OCI-LY7 (cell line): ENCODE measurements at regions not wholly inside any gene's neighbourhood (a gene's known extent, or its start where the extent isn't known, plus 50 kb on each side); places are given as distances from the start of the nearest gene placed in this dataset.

Experiments used
- BruUV-seq: library from RNA; stranded (reverse); fragments of 400-500 nt; replicated peaks from 2 replicates; lab custom pipeline; 2021; lab: Mats Ljungman, UMichigan
- CTCF ChIA-PET: fragments of 300-600 bp; sonication (Branson Sonifier 250); formaldehyde crosslinking; loops from one replicate; lab custom pipeline; 2022; ENCODE audit warnings: antibody characterized with exemption; ENCODE audit not compliant: unreplicated experiment; lab: Charles Lee
- POLR2A ChIA-PET: fragments of 300-600 bp; sonication (Branson Sonifier 250); formaldehyde crosslinking; loops from one replicate; lab custom pipeline; 2022; ENCODE audit warnings: antibody characterized with exemption; lab: Charles Lee
- DNase-seq: peaks from one replicate; pipeline ENCODE4 v3.0.0-alpha.2; 2015; ENCODE audit warnings: low spot score
- H2AFZ ChIP-seq: fragments of 200-600 bp; sonication (generic), shearing (Covaris generic); 2 replicates; pipeline ENCODE4 v1.6.1; 2014; ENCODE audit warnings: mild to moderate bottlenecking, antibody characterized with exemption, low read length, moderate library complexity
- H3K27ac ChIP-seq: fragments of 200-600 bp; sonication (generic); 2 replicates; pipeline ENCODE4 v1.5.1; 2014; ENCODE audit warnings: mixed run types, low read depth, mild to moderate bottlenecking, moderate library complexity, low read length, inconsistent platforms; ENCODE audit not compliant: poor library complexity, severe bottlenecking
- H3K36me3 ChIP-seq: fragments of 200-600 bp; sonication (generic); 2 replicates; pipeline ENCODE4 v1.6.1; 2014; ENCODE audit warnings: mild to moderate bottlenecking, antibody characterized with exemption, low read length, moderate library complexity, mixed read lengths; ENCODE audit not compliant: insufficient read depth
- H3K4me1 ChIP-seq: fragments of 200-600 bp; sonication (generic); 2 replicates; pipeline ENCODE4 v1.5.1; 2014; ENCODE audit warnings: mild to moderate bottlenecking, low read length; ENCODE audit not compliant: insufficient read depth, poor library complexity, severe bottlenecking
- H3K4me2 ChIP-seq: fragments of 200-600 bp; sonication (generic); 2 replicates; pipeline ENCODE4 v1.6.1; 2014; ENCODE audit warnings: mild to moderate bottlenecking, low read length
- H3K4me3 ChIP-seq: fragments of 200-600 bp; sonication (generic); 2 replicates; pipeline ENCODE4 v1.5.1; 2014; ENCODE audit warnings: mild to moderate bottlenecking, low read depth, low read length; ENCODE audit not compliant: poor library complexity, severe bottlenecking
- H3K79me2 ChIP-seq: fragments of 200-600 bp; sonication (generic); 2 replicates; pipeline ENCODE4 v1.6.1; 2016; ENCODE audit warnings: low read depth, mild to moderate bottlenecking, low read length, moderate library complexity, mixed read lengths; ENCODE audit not compliant: insufficient read depth
- H3K9me2 ChIP-seq: fragments of 200-600 bp; sonication (generic); 2 replicates; pipeline ENCODE4 v1.6.1; 2016; ENCODE audit warnings: mild to moderate bottlenecking, low read length, mixed read lengths; ENCODE audit not compliant: insufficient read depth
- H3K9me3 ChIP-seq: fragments of 200-600 bp; sonication (generic); 2 replicates; pipeline ENCODE4 v1.6.1; 2014; ENCODE audit warnings: mild to moderate bottlenecking, mixed run types, low read length, mixed read lengths
- H4K20me1 ChIP-seq: fragments of 200-600 bp; sonication (generic); 2 replicates; pipeline ENCODE4 v1.6.1; 2014; ENCODE audit warnings: mild to moderate bottlenecking, antibody characterized with exemption, low read length, moderate library complexity, mixed read lengths; ENCODE audit not compliant: insufficient read depth
- EZH2phosphoT487 ChIP-seq: fragments of 200-600 bp; sonication (generic); IDR thresholded peaks from 2 replicates; pipeline ENCODE4 v1.6.1; 2018; ENCODE audit warnings: low read depth, borderline replicate concordance, mild to moderate bottlenecking, mixed run types, antibody characterized with exemption, low read length, moderate library complexity, mixed read lengths
- intact Hi-C: fragments of 100-400 bp; cut with micrococcal nuclease; formaldehyde crosslinking; loops from one replicate; pipeline ENCODE4 v1.10.0; 2022; ENCODE audit not compliant: unreplicated experiment
- TF ChIP-seq, protein P1 (sequence below): fragments of 200-600 bp; sonication (generic); conservative IDR thresholded peaks from 2 replicates; pipeline ENCODE4 v1.5.1; 2014; ENCODE audit warnings: mild to moderate bottlenecking, antibody characterized with exemption, low read length, moderate library complexity, mixed read lengths

DNA sequence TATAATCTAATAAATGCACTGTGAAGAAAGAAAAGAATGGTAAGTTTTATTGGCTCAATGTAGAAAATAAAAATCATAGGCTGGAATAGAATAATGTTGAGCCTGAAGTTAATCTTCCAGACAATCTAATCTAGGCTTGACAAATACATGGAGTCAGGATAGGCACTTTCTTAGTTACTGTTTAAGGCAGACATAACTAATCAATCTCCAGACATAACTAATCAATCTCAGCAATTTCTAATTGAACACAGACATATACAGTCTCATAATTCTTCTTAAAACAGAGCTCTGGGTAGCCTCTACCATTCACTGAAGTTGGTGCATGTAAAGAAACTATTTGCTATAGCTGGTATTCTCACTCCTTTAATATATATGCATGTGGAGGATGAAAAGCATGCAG is 150.1 kb upstream of the CTAGE1 start:
- intact Hi-C loops = no loop called here
- Histone ChIP-seq H3K79me2 (no peaks in the 10 kb centered on the region), H3K4me1 (no peaks in the 10 kb centered on the region), H4K20me1 (no peaks in the 10 kb centered on the region), H3K36me3 (no peaks in the 10 kb centered on the region), H3K9me2 (no peaks in the 10 kb centered on the region), H2AFZ (no peak overlapping the region), H3K4me3 (no peak overlapping the region), H3K4me2 (no peak overlapping the region), H3K27ac (no peak overlapping the region), H3K9me3 (no peaks in the 10 kb centered on the region)
- POLR2A ChIA-PET = interaction anchor here (0.7 to 1.7 kb wide), 2 partner anchors 12 to 174 kb away, joined by 4 read pairs; no protein-coding TSS in a partner anchor
- BruUV-seq = no TSS peak
- peak; percentile 6 for DNase-seq
- CTCF ChIA-PET = no interaction called here
- no peak for TF ChIP-seq EZH2phosphoT487
- TF ChIP-seq, protein P1, sequence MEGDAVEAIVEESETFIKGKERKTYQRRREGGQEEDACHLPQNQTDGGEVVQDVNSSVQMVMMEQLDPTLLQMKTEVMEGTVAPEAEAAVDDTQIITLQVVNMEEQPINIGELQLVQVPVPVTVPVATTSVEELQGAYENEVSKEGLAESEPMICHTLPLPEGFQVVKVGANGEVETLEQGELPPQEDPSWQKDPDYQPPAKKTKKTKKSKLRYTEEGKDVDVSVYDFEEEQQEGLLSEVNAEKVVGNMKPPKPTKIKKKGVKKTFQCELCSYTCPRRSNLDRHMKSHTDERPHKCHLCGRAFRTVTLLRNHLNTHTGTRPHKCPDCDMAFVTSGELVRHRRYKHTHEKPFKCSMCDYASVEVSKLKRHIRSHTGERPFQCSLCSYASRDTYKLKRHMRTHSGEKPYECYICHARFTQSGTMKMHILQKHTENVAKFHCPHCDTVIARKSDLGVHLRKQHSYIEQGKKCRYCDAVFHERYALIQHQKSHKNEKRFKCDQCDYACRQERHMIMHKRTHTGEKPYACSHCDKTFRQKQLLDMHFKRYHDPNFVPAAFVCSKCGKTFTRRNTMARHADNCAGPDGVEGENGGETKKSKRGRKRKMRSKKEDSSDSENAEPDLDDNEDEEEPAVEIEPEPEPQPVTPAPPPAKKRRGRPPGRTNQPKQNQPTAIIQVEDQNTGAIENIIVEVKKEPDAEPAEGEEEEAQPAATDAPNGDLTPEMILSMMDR = no peak

DNA sequence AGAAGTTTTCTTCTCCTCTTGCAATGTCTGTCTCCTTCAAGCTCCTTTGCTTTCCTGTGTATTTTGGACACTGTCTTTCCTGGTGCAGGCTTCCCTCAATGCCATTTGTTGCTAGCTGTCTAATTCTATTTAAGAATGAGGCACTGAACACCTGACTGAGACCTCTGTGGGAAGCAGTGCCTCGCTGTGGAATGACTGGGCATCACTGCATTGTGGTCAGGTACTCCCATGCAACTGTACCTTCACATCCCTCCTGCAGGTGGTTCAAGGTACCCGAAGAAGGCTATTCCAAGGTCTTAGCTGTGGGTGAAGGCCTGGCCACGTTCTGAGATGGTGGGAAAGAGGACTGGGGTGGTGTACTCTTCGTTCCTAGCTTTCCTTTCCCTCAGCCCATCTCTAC is 152.8 kb upstream of the CTAGE1 start:
- H2AFZ ChIP-seq = no peak overlapping the region
- H3K4me3 ChIP-seq = no peak overlapping the region
- intact Hi-C loops = no loop called here
- H3K79me2 ChIP-seq = no peaks in the 10 kb centered on the region
- H3K4me2 ChIP-seq = no peak overlapping the region
- BruUV-seq = no TSS peak
- ChIA-PET CTCF (no interaction called here), POLR2A (no interaction called here)
- H4K20me1 ChIP-seq = no peaks in the 10 kb centered on the region
- no peaks in the 10 kb centered on the region for H3K9me2 ChIP-seq
- TF ChIP-seq EZH2phosphoT487 = no peak
- TF ChIP-seq, protein P1 = no peak
- no peak for DNase-seq
- H3K27ac ChIP-seq = no peak overlapping the region
- H3K36me3 ChIP-seq = no peaks in the 10 kb centered on the region
- no peaks in the 10 kb centered on the region for H3K9me3 ChIP-seq
- H3K4me1 ChIP-seq = no peaks in the 10 kb centered on the region

DNA sequence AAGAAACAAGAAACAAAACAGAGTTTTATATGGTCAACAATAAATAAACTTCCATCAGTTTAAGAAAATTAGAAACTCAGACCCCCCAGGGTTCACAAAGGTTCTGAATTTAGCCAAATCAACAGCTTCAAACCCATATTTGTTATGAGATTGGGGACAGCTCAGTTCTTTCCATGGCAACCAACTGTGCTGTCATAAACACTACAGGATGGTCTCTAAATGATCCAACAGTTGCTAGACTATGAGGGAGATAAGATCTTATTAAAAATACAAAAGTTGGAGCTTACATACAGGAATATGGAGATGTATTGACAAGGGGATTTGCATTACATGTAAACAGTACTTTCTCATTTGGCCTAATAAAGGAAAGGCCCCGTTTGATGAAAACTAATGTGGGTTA is 154.6 kb upstream of the CTAGE1 start:
- no peak overlapping the region for H3K4me2 ChIP-seq
- ChIA-PET POLR2A (no interaction called here), CTCF (no interaction called here)
- no TSS peak for BruUV-seq
- H3K36me3 ChIP-seq = no peaks in the 10 kb centered on the region
- no peaks in the 10 kb centered on the region for H3K4me1 ChIP-seq
- H3K4me3 ChIP-seq = no peak overlapping the region
- H3K27ac ChIP-seq = no peak overlapping the region
- no peak overlapping the region for H2AFZ ChIP-seq
- H3K9me2 ChIP-seq = no peaks in the 10 kb centered on the region
- no peaks in the 10 kb centered on the region for H4K20me1 ChIP-seq
- intact Hi-C loops = no loop called here
- TF ChIP-seq, protein P1 = no peak
- no peak for TF ChIP-seq EZH2phosphoT487
- DNase-seq = no peak
- no peaks in the 10 kb centered on the region for H3K79me2 ChIP-seq
- H3K9me3 ChIP-seq = no peaks in the 10 kb centered on the region
